Ovary (tissue), 7 donors: ENCODE measurements at regions not wholly inside any gene's neighbourhood (a gene's known extent, or its start where the extent isn't known, plus 50 kb on each side); places are given as distances from the start of the nearest gene placed in this dataset.
"Not testable (repeated sequence)": the region's sequence is repeated elsewhere in the genome, so short reads cannot be mapped to it uniquely, and the experiment has no call there.

Experiments
- DNase-seq, 5 donors: peaks; one replicate each; pipeline ENCODE4 v3.0.0-alpha.2; 2019 to 2020
- H3K27ac ChIP-seq, 2 donors: fragments of 200-600 bp; one replicate each; pipeline versions ENCODE4 v1.5.1 to v1.8.0; 2019 to 2022
- H3K27me3 ChIP-seq: fragments of 200-600 bp; one replicate; pipeline ENCODE4 v1.8.0; 2022
- H3K36me3 ChIP-seq: fragments of 200-600 bp; sonication (generic); one replicate; pipeline ENCODE4 v1.5.1; 2019
- H3K4me1 ChIP-seq: one replicate; pipeline ENCODE4 v1.8.1; 2013; ENCODE audit warnings: mild to moderate bottlenecking, moderate library complexity; ENCODE audit not compliant: insufficient read depth
- H3K4me3 ChIP-seq: fragments of 200-600 bp; sonication (generic); one replicate; pipeline ENCODE4 v1.5.1; 2017
- H3K9me3 ChIP-seq, 2 donors: fragments of 200-600 bp in 1 of 2; sonication (generic) in 1 of 2; one replicate each; pipeline versions ENCODE4 v1.5.1 to v1.8.1; 2013 to 2019; ENCODE audit warnings: mild to moderate bottlenecking in 1 of 2, moderate library complexity in 1 of 2
- CTCF ChIP-seq, 3 donors: fragments of 450-650 bp in 2 of 3; fragments of 200-600 bp in 1 of 3; IDR thresholded peaks; one replicate each; pipeline versions ENCODE4 v1.5.1 to v1.8.0; 2016 to 2022; ENCODE audit warnings: antibody characterized with exemption in 3 of 3, mild to moderate bottlenecking in 1 of 3
- EP300 ChIP-seq: sonication (generic); formaldehyde crosslinking; IDR thresholded peaks from one replicate; pipeline ENCODE4 v1.6.1; 2017; ENCODE audit warnings: antibody characterized with exemption
- POLR2A ChIP-seq: fragments of 450-650 bp; IDR thresholded peaks from one replicate; pipeline ENCODE4 v1.6.1; 2017; ENCODE audit warnings: antibody characterized with exemption, mild to moderate bottlenecking, moderate library complexity
- WGBS, 3 donors: extraction: QIAGEN DNeasy Blood & Tissue Kit in 1 of 3; methylation state at CpG; one replicate each; pipeline versions ENCODE4 v1.1.5 to v1.1.7; 2013 to 2017; 5-methylcytosine and 5-hydroxymethylcytosine counted together
- intact Hi-C, 4 donors: fragments of 100-400 bp; cut with DNase I; formaldehyde crosslinking; loops; one replicate each; pipeline versions ENCODE4 v1.11.0 to v1.15.1; 2022 to 2023
- donor health status: DM: no; HTN: no; CAD: no; lungs with moderate emphysema.
- donor health status: DM: no; HTN: no; CAD: no.
- donor health status: Bipolar disorder and iron deficiency.
- donor health status: DM: no; HTN: no; CAD: no.
- donor health status: DM: yes; HTN: yes; CAD: no.

DNA sequence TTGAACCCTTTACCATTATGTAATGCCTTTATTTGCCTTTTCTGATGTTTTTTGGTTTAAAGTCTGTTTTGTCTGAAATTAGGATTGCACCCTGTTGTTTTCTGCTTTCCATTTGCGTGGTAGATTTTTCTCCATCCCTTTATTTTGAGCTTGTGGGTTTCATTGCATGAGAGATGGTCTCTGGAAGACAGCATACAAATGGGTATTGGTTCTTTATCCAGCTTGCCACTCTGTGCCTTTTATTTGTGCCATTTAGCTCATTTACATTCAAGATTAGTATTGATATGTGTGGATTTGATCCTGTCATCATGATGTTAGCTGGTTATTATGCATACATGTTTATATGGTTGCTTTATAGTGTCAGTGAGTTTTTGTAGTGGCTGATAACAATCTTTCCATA lies 318.7 kb upstream of the PPP2R3A start:
- DNase-seq, result no peak
- intact Hi-C loops, result no loop called here
- no peaks in the 10 kb centered on the region for H3K4me1 ChIP-seq
- no peak overlapping the region for H3K4me3 ChIP-seq
- no peak overlapping the region for H3K27ac ChIP-seq
- WGBS, 3 donors, result 81 to 93% (median 88%) methylated on average over 1 of the region's 1 CpG
- H3K9me3 ChIP-seq, result no peaks in the 10 kb centered on the region
- H3K27me3 ChIP-seq, result no peaks in the 10 kb centered on the region
- TF ChIP-seq POLR2A (no peak), CTCF (IDR thresholded peaks at IDR 0.05) (no peak), EP300 (no peak)
- H3K36me3 ChIP-seq, result no peaks in the 10 kb centered on the region

GRCh38 chr3:135649361-135649760 lies 316.2 kb upstream of the PPP2R3A start:
- Histone ChIP-seq H3K4me1 (no peaks in the 10 kb centered on the region), H3K9me3 (no peaks in the 10 kb centered on the region), H3K36me3 (no peaks in the 10 kb centered on the region), H3K27ac (no peak overlapping the region), H3K27me3 (no peaks in the 10 kb centered on the region), H3K4me3 (no peak overlapping the region)
- intact Hi-C loops, result no loop called here
- TF ChIP-seq EP300, result no peak
- TF ChIP-seq POLR2A, result no peak
- TF ChIP-seq CTCF (IDR thresholded peaks at IDR 0.05), result no peak
- WGBS, 3 donors, result 56 to 79% (median 57%) methylated on average over 2 of the region's 2 CpGs
- no peak for DNase-seq

DNA sequence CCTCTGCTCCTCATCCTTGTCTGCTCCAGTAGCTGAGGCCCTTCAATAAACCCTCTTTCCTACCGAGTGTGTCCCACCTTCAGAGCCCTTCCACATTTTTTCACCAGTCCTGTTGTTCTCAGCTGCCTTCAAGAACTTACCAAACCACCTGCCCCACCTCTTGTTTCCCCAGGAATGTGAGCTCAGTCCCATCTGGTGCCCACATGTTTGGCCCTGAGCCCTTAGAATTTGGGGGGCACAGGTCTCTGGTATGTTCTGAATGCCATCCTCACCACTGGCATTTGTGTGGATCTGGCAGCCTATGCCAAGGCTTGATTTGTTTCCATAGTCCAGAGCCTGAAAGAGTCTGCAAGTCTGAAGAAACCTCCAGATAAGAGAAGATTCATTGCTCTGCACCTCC lies 315.2 kb upstream of the PPP2R3A start:
- TF ChIP-seq EP300, result no peak
- TF ChIP-seq CTCF (IDR thresholded peaks at IDR 0.05), result no peak
- TF ChIP-seq POLR2A, result no peak
- DNase-seq, result no peak

GRCh38 chr3:135652388-135652787 lies 313.1 kb upstream of the PPP2R3A start:
- no peak for TF ChIP-seq POLR2A
- TF ChIP-seq EP300, result no peak
- no peak for TF ChIP-seq CTCF (IDR thresholded peaks at IDR 0.05)
- 31 to 41% (median 36%) methylated on average over 3 of the region's 3 CpGs for WGBS, 3 donors
- Histone ChIP-seq H3K36me3 (no peaks in the 10 kb centered on the region), H3K4me3 (no peak overlapping the region), H3K27ac (no peak overlapping the region), H3K9me3 (no peaks in the 10 kb centered on the region), H3K4me1 (no peaks in the 10 kb centered on the region), H3K27me3 (no peaks in the 10 kb centered on the region)
- intact Hi-C loops, result no loop called here
- no peak for DNase-seq

More for the DNA sequence above, 315.2 kb upstream of the PPP2R3A start:
- Histone ChIP-seq H3K9me3 (no peaks in the 10 kb centered on the region), H3K27ac (no peak overlapping the region), H3K36me3 (no peaks in the 10 kb centered on the region), H3K27me3 (no peaks in the 10 kb centered on the region), H3K4me1 (no peaks in the 10 kb centered on the region), H3K4me3 (no peak overlapping the region)
- intact Hi-C loops, result no loop called here
- 58 to 81% (median 73%) methylated on average over 1 of the region's 1 CpG for WGBS, 3 donors

DNA sequence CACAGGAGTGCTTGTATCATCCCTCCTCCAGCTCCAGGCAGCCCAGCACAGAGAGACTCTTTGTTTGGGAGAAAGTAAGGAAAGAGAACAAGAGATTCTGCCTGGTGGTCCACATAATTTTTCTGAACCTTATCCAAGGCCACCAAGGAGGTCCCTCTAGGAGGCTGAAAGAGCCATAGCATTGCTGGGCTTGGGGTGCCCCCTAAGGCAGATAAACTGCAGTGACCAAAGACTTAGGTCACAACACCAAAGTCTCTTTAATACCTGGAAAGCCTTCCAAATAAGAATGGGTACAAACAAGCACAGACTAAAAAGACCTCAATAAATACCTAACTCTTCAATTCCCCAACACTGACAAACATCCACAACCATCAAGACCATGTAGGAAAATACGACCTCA lies 310.2 kb upstream of the PPP2R3A start:
- intact Hi-C loops, result no loop called here
- 79 to 91% (median 86%) methylated on average over 1 of the region's 1 CpG for WGBS, 3 donors
- no peak for TF ChIP-seq POLR2A
- no peak for TF ChIP-seq EP300
- no peak for TF ChIP-seq CTCF (IDR thresholded peaks at IDR 0.05)
- H3K9me3 ChIP-seq, result no peaks in the 10 kb centered on the region
- H3K27ac ChIP-seq, result no peak overlapping the region
- H3K36me3 ChIP-seq, result no peaks in the 10 kb centered on the region
- no peaks in the 10 kb centered on the region for H3K27me3 ChIP-seq
- no peak overlapping the region for H3K4me3 ChIP-seq
- no peaks in the 10 kb centered on the region for H3K4me1 ChIP-seq
- DNase-seq, result no peak

GRCh38 chr3:135658451-135658850 lies 307.1 kb upstream of the PPP2R3A start:
- H3K4me3 ChIP-seq, H3K27ac ChIP-seq, H3K36me3 ChIP-seq, H3K4me1 ChIP-seq, intact Hi-C loops, H3K9me3 ChIP-seq, H3K27me3 ChIP-seq, DNase-seq: not testable (repeated sequence)
- WGBS, 3 donors, result 90 to 95% (median 95%) methylated on average over 6 to 12 of the region's 14 CpGs
